HG02610 (cell line): ENCODE measurements at regions not wholly inside any gene's neighbourhood (a gene's known extent, or its start where the extent isn't known, plus 50 kb on each side); places are given as distances from the start of the nearest gene placed in this dataset.
A peak's percentile ranks its signal among the peaks of the same experiment; 100 is the strongest.
"Not testable (repeated sequence)": the region's sequence is repeated elsewhere in the genome, so short reads cannot be mapped to it uniquely, and the experiment has no call there.

ENCODE experiments used
- ATAC-seq: cut with Tn5 transposase; IDR thresholded peaks from one replicate; pipeline ENCODE4 v1.9.1; 2021; ENCODE audit warnings: mild to moderate bottlenecking, moderate library complexity; ENCODE audit not compliant: unreplicated experiment

- peak; percentile 45 for ATAC-seq
Observed at GRCh38 chr12:123062681-123063486, 82.4 kb downstream of the ARL6IP4 start.

GRCh38 chr12:123061441-123062205 lies 81.1 kb downstream of the ARL6IP4 start:
- no peak for ATAC-seq

GRCh38 chr12:123059500-123059899 lies 79.0 kb downstream of the ARL6IP4 start:
- no peak for ATAC-seq

GRCh38 chr12:123058980-123059379 lies 78.5 kb downstream of the ARL6IP4 start:
- ATAC-seq, result no peak

GRCh38 chr12:123058481-123058880 lies 78.0 kb downstream of the ARL6IP4 start:
- no peak for ATAC-seq

GRCh38 chr12:123057513-123058265 lies 77.2 kb downstream of the ARL6IP4 start:
- ATAC-seq, result no peak

- ATAC-seq, result no peak
Observed at GRCh38 chr12:123056709-123057108, 76.2 kb downstream of the ARL6IP4 start.

GRCh38 chr12:123056053-123056452 lies 75.6 kb downstream of the ARL6IP4 start:
- ATAC-seq, result no peak

- ATAC-seq, result no peak
Observed at GRCh38 chr12:123055281-123055766, 74.8 kb downstream of the ARL6IP4 start.

GRCh38 chr12:123054371-123054770 lies 73.9 kb downstream of the ARL6IP4 start:
- ATAC-seq, result no peak

- no peak for ATAC-seq
Observed at GRCh38 chr12:123051556-123051955, 71.1 kb downstream of the ARL6IP4 start.

GRCh38 chr12:123050913-123051312 lies 70.4 kb downstream of the ARL6IP4 start:
- no peak for ATAC-seq

- no peak for ATAC-seq
Observed at GRCh38 chr12:123050331-123050831, 69.9 kb downstream of the ARL6IP4 start.

- ATAC-seq, result no peak
Observed at GRCh38 chr12:123049398-123050240, 69.1 kb downstream of the ARL6IP4 start.

GRCh38 chr12:123047892-123048291 lies 67.4 kb downstream of the ARL6IP4 start:
- not testable (repeated sequence) for ATAC-seq

GRCh38 chr12:123047289-123047688 lies 66.8 kb downstream of the ARL6IP4 start:
- ATAC-seq, result no peak

- no peak for ATAC-seq
Observed at GRCh38 chr12:123046431-123046830, 66.0 kb downstream of the ARL6IP4 start.

- no peak for ATAC-seq
Observed at GRCh38 chr12:123045678-123046077, 65.2 kb downstream of the ARL6IP4 start.

- ATAC-seq, result no peak
Observed at GRCh38 chr12:123044351-123044750, 63.9 kb downstream of the ARL6IP4 start.

GRCh38 chr12:123043536-123044001 lies 63.1 kb downstream of the ARL6IP4 start:
- ATAC-seq, result no peak
